GM03348 (cell line): ENCODE measurements at regions not wholly inside any gene's neighbourhood (a gene's known extent, or its start where the extent isn't known, plus 50 kb on each side); places are given as distances from the start of the nearest gene placed in this dataset.
A peak's percentile ranks its signal among the peaks of the same experiment; 100 is the strongest.

Experiments
- DNase-seq: peaks from one replicate; pipeline ENCODE4 v3.0.0; 2012; ENCODE audit warnings: low spot score

- no peak for DNase-seq
Measured at GRCh38 chr2:64402876-64403275, 51.1 kb upstream of the LGALSL start.

- no peak for DNase-seq
Measured at GRCh38 chr2:64403426-64403825, 50.5 kb upstream of the LGALSL start.

- peak; percentile 27 for DNase-seq
Measured at GRCh38 chr2:64404002-64404731, 49.8 kb upstream of the LGALSL start.
